T-helper 2 cell (primary cell): ENCODE measurements at regions not wholly inside any gene's neighbourhood (a gene's known extent, or its start where the extent isn't known, plus 50 kb on each side); places are given as distances from the start of the nearest gene placed in this dataset.

Experiments used
- DNase-seq, 5 experiments: peaks; one replicate each; pipeline versions ENCODE4 v3.0.0 to v3.0.0-alpha.2; 2012 to 2022

GRCh38 chr2:181307203-181307991 is 149.8 kb upstream of the ITGA4 start:
- DNase-seq = no peak

GRCh38 chr2:181308766-181309515 is 148.2 kb upstream of the ITGA4 start:
- DNase-seq = no peak

- DNase-seq = no peak
These were observed 147.6 kb upstream of the ITGA4 start for GRCh38 chr2:181309586-181309985.

GRCh38 chr2:181310967-181311366 is 146.2 kb upstream of the ITGA4 start:
- DNase-seq = no peak

GRCh38 chr2:181311837-181312236 is 145.3 kb upstream of the ITGA4 start:
- DNase-seq = no peak

GRCh38 chr2:181312515-181312927 is 144.7 kb upstream of the ITGA4 start:
- DNase-seq = peak in 2 of 5 experiments; percentile 22 to 33

- DNase-seq = no peak
These were observed 143.3 kb upstream of the ITGA4 start for GRCh38 chr2:181313845-181314244.

GRCh38 chr2:181314551-181314950 is 142.6 kb upstream of the ITGA4 start:
- no peak for DNase-seq

GRCh38 chr2:181317511-181317910 is 139.7 kb upstream of the ITGA4 start:
- DNase-seq = no peak

GRCh38 chr2:181318504-181319280 is 138.5 kb upstream of the ITGA4 start:
- no peak for DNase-seq

GRCh38 chr2:181319286-181319685 is 137.9 kb upstream of the ITGA4 start:
- no peak for DNase-seq

- DNase-seq = no peak
These were observed 136.5 kb upstream of the ITGA4 start for GRCh38 chr2:181320638-181321037.

- no peak for DNase-seq
These were observed 132.3 kb upstream of the ITGA4 start for GRCh38 chr2:181324912-181325311.

GRCh38 chr2:181326661-181327060 is 130.5 kb upstream of the ITGA4 start:
- no peak for DNase-seq

GRCh38 chr2:181330286-181330685 is 126.9 kb upstream of the ITGA4 start:
- DNase-seq = no peak

- no peak for DNase-seq
These were observed 125.1 kb upstream of the ITGA4 start for GRCh38 chr2:181332044-181332605.

- DNase-seq = no peak
These were observed 122.9 kb upstream of the ITGA4 start for GRCh38 chr2:181334158-181334826.

GRCh38 chr2:181340891-181341290 is 116.3 kb upstream of the ITGA4 start:
- DNase-seq = no peak

GRCh38 chr2:181341855-181342600 is 115.2 kb upstream of the ITGA4 start:
- DNase-seq = no peak

- peak in 1 of 5 experiments; percentile 8 for DNase-seq
These were observed 108.9 kb upstream of the ITGA4 start for GRCh38 chr2:181348107-181348837.

- DNase-seq = no peak
These were observed 105.0 kb upstream of the ITGA4 start for GRCh38 chr2:181352158-181352557.
